B cell (primary cell): ENCODE measurements at regions not wholly inside any gene's neighbourhood (a gene's known extent, or its start where the extent isn't known, plus 50 kb on each side); places are given as distances from the start of the nearest gene placed in this dataset.

Experiments
- ATAC-seq: fragments of 200-7000 bp; cut with Tn5 transposase; one replicate; pipeline ENCODE4 v1.10.0; 2021; ENCODE audit warnings: low read depth, mild to moderate bottlenecking, moderate number of reproducible peaks, moderate library complexity
- CTCF ChIA-PET: fragments of 350-600 bp; sonication (Branson Sonifier 250); formaldehyde crosslinking; loops from one replicate; lab custom pipeline; 2021; ENCODE audit warnings: antibody characterized with exemption, inconsistent platforms; lab: Charles Lee
- POLR2A ChIA-PET: fragments of 350-600 bp; sonication (Branson Sonifier 250); formaldehyde crosslinking; loops from one replicate; lab custom pipeline; 2021; ENCODE audit warnings: antibody characterized with exemption; lab: Charles Lee
- DNase-seq: peaks from one replicate; pipeline ENCODE4 v3.0.0; 2013
- H2AFZ ChIP-seq: 2 replicates; pipeline ENCODE4 v1.6.1; 2012; ENCODE audit warnings: mild to moderate bottlenecking, low read depth, low read length; ENCODE audit not compliant: insufficient read depth, poor library complexity, severe bottlenecking
- H3K27ac ChIP-seq, 2 donors: 1 replicate in 1 of 2; 2 replicates in 1 of 2; pipeline ENCODE4 v1.5.1; 2012 to 2013; ENCODE audit warnings: low read length in 2 of 2, mild to moderate bottlenecking in 2 of 2, moderate library complexity in 1 of 2
- H3K27me3 ChIP-seq, 4 experiments: fragments of 200-600 bp in 1 of 4; sonication (generic) in 1 of 4; replicated peaks in 1 of 4; 1 replicate in 2 of 4; 2 replicates in 2 of 4; pipeline versions ENCODE4 v1.6.1 to v1.7.0; 2013 to 2016; ENCODE audit warnings: low read length in 3 of 4, mild to moderate bottlenecking in 2 of 4, mixed read lengths in 1 of 4, moderate library complexity in 1 of 4; ENCODE audit not compliant: insufficient read depth in 4 of 4, control insufficient read depth in 3 of 4; ENCODE audit errors: control extremely low read depth in 1 of 4
- H3K36me3 ChIP-seq, 2 experiments: replicated peaks in 1 of 2; 1 replicate in 1 of 2; 2 replicates in 1 of 2; pipeline versions ENCODE4 v1.6.1 to v1.7.1; 2013; ENCODE audit warnings: low read length in 1 of 2; ENCODE audit not compliant: insufficient read depth in 2 of 2, control insufficient read depth in 1 of 2; ENCODE audit errors: control extremely low read depth in 1 of 2, extremely low read depth in 1 of 2
- H3K4me1 ChIP-seq, 2 donors: fragments of 200-600 bp in 1 of 2; sonication (generic) in 1 of 2; 1 replicate in 1 of 2; 2 replicates in 1 of 2; pipeline versions ENCODE4 v1.5.1 to v1.6.1; 2013 to 2017; ENCODE audit warnings: low read length in 2 of 2; ENCODE audit not compliant: control insufficient read depth in 2 of 2, insufficient read depth in 2 of 2
- H3K4me2 ChIP-seq: replicated peaks from 2 replicates; pipeline ENCODE3; 2012; ENCODE audit warnings: mild to moderate bottlenecking, low read depth, low read length; ENCODE audit not compliant: poor library complexity, severe bottlenecking
- H3K4me3 ChIP-seq, 5 experiments: fragments of 200-600 bp in 1 of 5; sonication (generic) in 1 of 5; 1 replicate in 3 of 5; 2 replicates in 2 of 5; pipeline versions ENCODE4 v1.5.1 to v1.7.0; 2011 to 2016; ENCODE audit warnings: low read length in 4 of 5, mild to moderate bottlenecking in 4 of 5, low read depth in 2 of 5, control low read depth in 1 of 5, moderate library complexity in 1 of 5; ENCODE audit not compliant: insufficient read depth in 1 of 5; ENCODE audit errors: control extremely low read depth in 1 of 5, extremely low read depth in 1 of 5
- H3K79me2 ChIP-seq: fragments of 200-600 bp; sonication (generic); one replicate; pipeline ENCODE4 v1.6.0; 2016; ENCODE audit warnings: low read length; ENCODE audit not compliant: control insufficient read depth, insufficient read depth
- H3K9ac ChIP-seq: fragments of 200-600 bp; sonication (generic); 2 replicates; pipeline ENCODE4 v1.6.1; 2017; ENCODE audit warnings: mild to moderate bottlenecking, low read length, moderate library complexity
- H3K9me3 ChIP-seq, 3 donors: one replicate each; pipeline versions ENCODE4 v1.6.1 to v1.7.1; 2013; ENCODE audit warnings: low read length in 2 of 3; ENCODE audit not compliant: control insufficient read depth in 2 of 3, insufficient read depth in 1 of 3; ENCODE audit errors: control extremely low read depth in 1 of 3
- H4K20me1 ChIP-seq: 2 replicates; pipeline ENCODE4 v1.6.0; 2012; ENCODE audit warnings: mild to moderate bottlenecking, low read length; ENCODE audit not compliant: insufficient read depth, control insufficient read depth, poor library complexity, severe bottlenecking
- H3K27ac Mint-ChIP-seq: one replicate; pipeline ENCODE4 v1.8.0; 2021; ENCODE audit warnings: mixed read lengths
- H3K27me3 Mint-ChIP-seq: one replicate; pipeline ENCODE4 v1.8.0; 2021; ENCODE audit warnings: mixed read lengths
- H3K4me1 Mint-ChIP-seq: one replicate; pipeline ENCODE4 v1.8.0; 2021; ENCODE audit warnings: mixed read lengths
- H3K4me3 Mint-ChIP-seq: one replicate; pipeline ENCODE4 v1.8.0; 2021; ENCODE audit warnings: mixed read lengths
- H3K9me3 Mint-ChIP-seq: one replicate; pipeline ENCODE4 v1.8.0; 2022; ENCODE audit warnings: mixed read lengths; ENCODE audit not compliant: insufficient read depth
- EZH2 ChIP-seq: IDR thresholded peaks from 2 replicates; pipeline ENCODE4 v1.6.1; 2012; ENCODE audit warnings: borderline replicate concordance, low read depth, mild to moderate bottlenecking, moderate library complexity, low read length; ENCODE audit not compliant: insufficient read depth, poor library complexity, severe bottlenecking
- whole genome bisulfite sequencing: methylation state at CpG from one replicate; pipeline ENCODE4 v1.1.5; 2013; ENCODE audit warnings: missing lambda C conversion rate; ENCODE audit not compliant: insufficient coverage; 5-methylcytosine and 5-hydroxymethylcytosine counted together
- intact Hi-C: fragments of 100-400 bp; cut with micrococcal nuclease; formaldehyde crosslinking; loops from one replicate; pipeline ENCODE4 v1.10.0; 2022
- TF ChIP-seq, protein P1 (sequence below): fragments of 200-600 bp; IDR thresholded peaks from one replicate; pipeline ENCODE4 v1.8.0; 2022; ENCODE audit warnings: antibody characterized with exemption, mild to moderate bottlenecking

DNA sequence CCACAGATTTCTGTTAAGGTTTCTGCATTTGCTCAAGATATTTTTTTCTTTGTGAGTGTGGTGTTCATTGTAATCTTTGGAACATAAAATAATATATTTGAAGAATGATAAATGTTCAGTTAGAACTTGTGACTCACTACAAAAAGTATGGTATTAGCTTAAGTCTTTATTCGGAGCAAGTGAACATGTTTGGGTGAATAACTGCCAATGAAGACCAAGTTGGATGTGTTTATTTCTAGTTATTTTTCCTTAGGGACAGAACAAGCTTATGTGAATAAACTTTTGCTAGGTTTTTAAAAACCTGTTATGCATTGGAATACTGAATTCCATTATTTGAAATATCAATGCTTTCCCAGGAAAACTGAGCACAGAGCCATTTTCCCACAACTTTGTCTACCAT, 418.6 kb downstream of the SLCO4C1 start:
- ChIA-PET POLR2A (no interaction called here), CTCF (no interaction called here)
- Histone ChIP-seq H3K9me3 (no peaks in the 10 kb centered on the region), H3K9ac (no peak overlapping the region), H2AFZ (no peak overlapping the region), H3K36me3 (no peaks in the 10 kb centered on the region), H3K79me2 (no peaks in the 10 kb centered on the region), H4K20me1 (no peaks in the 10 kb centered on the region), H3K27me3 (no peaks in the 10 kb centered on the region), H3K4me1 (no peaks in the 10 kb centered on the region), H3K4me3 (no peak overlapping the region), H3K27ac (no peak overlapping the region), H3K4me2 (no peak overlapping the region)
- H3K9me3 Mint-ChIP-seq = no peaks in the 10 kb centered on the region
- H3K27me3 Mint-ChIP-seq = no peaks in the 10 kb centered on the region
- ATAC-seq = no peak
- no peak for DNase-seq
- 100% methylated on average over 1 of the region's 1 CpG for WGBS
- H3K4me3 Mint-ChIP-seq = no peak overlapping the region
- no peak overlapping the region for H3K27ac Mint-ChIP-seq
- intact Hi-C loops = no loop called here
- no peaks in the 10 kb centered on the region for H3K4me1 Mint-ChIP-seq
- no peak for TF ChIP-seq EZH2
- TF ChIP-seq, protein P1, sequence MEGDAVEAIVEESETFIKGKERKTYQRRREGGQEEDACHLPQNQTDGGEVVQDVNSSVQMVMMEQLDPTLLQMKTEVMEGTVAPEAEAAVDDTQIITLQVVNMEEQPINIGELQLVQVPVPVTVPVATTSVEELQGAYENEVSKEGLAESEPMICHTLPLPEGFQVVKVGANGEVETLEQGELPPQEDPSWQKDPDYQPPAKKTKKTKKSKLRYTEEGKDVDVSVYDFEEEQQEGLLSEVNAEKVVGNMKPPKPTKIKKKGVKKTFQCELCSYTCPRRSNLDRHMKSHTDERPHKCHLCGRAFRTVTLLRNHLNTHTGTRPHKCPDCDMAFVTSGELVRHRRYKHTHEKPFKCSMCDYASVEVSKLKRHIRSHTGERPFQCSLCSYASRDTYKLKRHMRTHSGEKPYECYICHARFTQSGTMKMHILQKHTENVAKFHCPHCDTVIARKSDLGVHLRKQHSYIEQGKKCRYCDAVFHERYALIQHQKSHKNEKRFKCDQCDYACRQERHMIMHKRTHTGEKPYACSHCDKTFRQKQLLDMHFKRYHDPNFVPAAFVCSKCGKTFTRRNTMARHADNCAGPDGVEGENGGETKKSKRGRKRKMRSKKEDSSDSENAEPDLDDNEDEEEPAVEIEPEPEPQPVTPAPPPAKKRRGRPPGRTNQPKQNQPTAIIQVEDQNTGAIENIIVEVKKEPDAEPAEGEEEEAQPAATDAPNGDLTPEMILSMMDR = no peak

DNA sequence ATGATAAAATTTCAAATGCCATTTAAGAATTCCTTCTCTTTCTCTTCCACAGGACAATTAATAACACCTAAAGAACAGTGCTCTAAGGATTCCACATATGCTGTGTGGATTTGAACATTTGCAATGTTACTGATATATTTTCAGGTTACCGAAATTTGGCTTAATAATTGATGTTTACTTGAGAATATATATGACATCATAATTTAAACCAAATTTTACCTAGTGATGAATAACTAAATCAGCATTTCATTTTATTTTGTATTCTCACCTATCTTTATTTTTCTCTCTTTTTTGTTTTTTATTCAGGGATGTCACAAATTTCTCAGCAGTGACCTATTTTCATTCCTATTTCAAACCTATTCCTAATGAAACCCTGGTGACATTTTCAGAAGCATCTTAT, 429.6 kb downstream of the SLCO4C1 start:
- no peaks in the 10 kb centered on the region for H3K36me3 ChIP-seq
- Mint-ChIP-seq H3K9me3 (peaks cover 5% of the 10 kb centered on the region), H3K4me1 (no peaks in the 10 kb centered on the region), H3K27ac (no peak overlapping the region), H3K27me3 (no peaks in the 10 kb centered on the region), H3K4me3 (no peak overlapping the region)
- DNase-seq (no peak), ATAC-seq (no peak)
- no peaks in the 10 kb centered on the region for H3K4me1 ChIP-seq
- H3K79me2 ChIP-seq = no peaks in the 10 kb centered on the region
- no peak for TF ChIP-seq EZH2
- TF ChIP-seq, protein P1 = no peak
- POLR2A ChIA-PET = no interaction called here
- H3K4me2 ChIP-seq = no peak overlapping the region
- no peaks in the 10 kb centered on the region for H3K27me3 ChIP-seq
- no peak overlapping the region for H2AFZ ChIP-seq
- H4K20me1 ChIP-seq = no peaks in the 10 kb centered on the region
- no CpG with 5 or more reads among the region's 1 CpG for WGBS
- no peaks in the 10 kb centered on the region for H3K9me3 ChIP-seq
- H3K9ac ChIP-seq = no peak overlapping the region
- CTCF ChIA-PET = no interaction called here
- intact Hi-C loops = no loop called here
- no peak overlapping the region for H3K4me3 ChIP-seq
- no peak overlapping the region for H3K27ac ChIP-seq
